ENCODE measurements at regions not wholly inside any gene's neighbourhood (a gene's known extent, or its start where the extent isn't known, plus 50 kb on each side); places are given as distances from the start of the nearest gene placed in this dataset.

- H3K27ac ChIP-seq, result no peak overlapping the region
- H3K9me3 ChIP-seq (replicated peaks), result no peaks in the 10 kb centered on the region
- H3K27me3 ChIP-seq (replicated peaks), result no peaks in the 10 kb centered on the region
- no peaks in the 10 kb centered on the region for H3K36me3 ChIP-seq
- no peak for DNase-seq (ENCODE audit: low read depth in 1 of 2, low spot score in 2 of 2)
- H3K4me1 ChIP-seq (replicated peaks), result no peaks in the 10 kb centered on the region
- H3K4me3 ChIP-seq, result no peak overlapping the region
Observed at GRCh38 chr3:88209356-88209755, 59.6 kb downstream of the C3orf38 start.

- no peak overlapping the region for H3K4me3 ChIP-seq
- H3K27ac ChIP-seq, result no peak overlapping the region
- no peaks in the 10 kb centered on the region for H3K27me3 ChIP-seq (replicated peaks)
- H3K9me3 ChIP-seq (replicated peaks), result no peaks in the 10 kb centered on the region
- no peaks in the 10 kb centered on the region for H3K36me3 ChIP-seq
- no peak for DNase-seq (ENCODE audit: low read depth in 1 of 2, low spot score in 2 of 2)
- no peaks in the 10 kb centered on the region for H3K4me1 ChIP-seq (replicated peaks)
Observed at GRCh38 chr3:88211096-88211890, 61.5 kb downstream of the C3orf38 start.

GRCh38 chr3:88219138-88219792, 69.5 kb downstream of the C3orf38 start:
- Histone ChIP-seq H3K4me3 (no peak overlapping the region), H3K27ac (no peak overlapping the region), H3K9me3 (replicated peaks) (no peaks in the 10 kb centered on the region), H3K36me3 (no peaks in the 10 kb centered on the region), H3K27me3 (replicated peaks) (no peaks in the 10 kb centered on the region), H3K4me1 (replicated peaks) (no peaks in the 10 kb centered on the region)
- DNase-seq (ENCODE audit: low read depth in 1 of 2, low spot score in 2 of 2), result peak in 1 of 2 experiments; percentile 1

GRCh38 chr3:88220126-88220525, 70.4 kb downstream of the C3orf38 start:
- no peak for DNase-seq (ENCODE audit: low read depth in 1 of 2, low spot score in 2 of 2)
- H3K27ac ChIP-seq, result no peak overlapping the region
- no peaks in the 10 kb centered on the region for H3K27me3 ChIP-seq (replicated peaks)
- H3K4me1 ChIP-seq (replicated peaks), result no peaks in the 10 kb centered on the region
- no peak overlapping the region for H3K4me3 ChIP-seq
- H3K36me3 ChIP-seq, result no peaks in the 10 kb centered on the region
- no peaks in the 10 kb centered on the region for H3K9me3 ChIP-seq (replicated peaks)

- no peaks in the 10 kb centered on the region for H3K4me1 ChIP-seq (replicated peaks)
- H3K27me3 ChIP-seq (replicated peaks), result no peaks in the 10 kb centered on the region
- H3K36me3 ChIP-seq, result no peaks in the 10 kb centered on the region
- no peak overlapping the region for H3K27ac ChIP-seq
- H3K9me3 ChIP-seq (replicated peaks), result no peaks in the 10 kb centered on the region
- no peak overlapping the region for H3K4me3 ChIP-seq
- no peak for DNase-seq (ENCODE audit: low read depth in 1 of 2, low spot score in 2 of 2)
Observed at GRCh38 chr3:88221726-88222125, 72.0 kb downstream of the C3orf38 start.

- Histone ChIP-seq H3K4me3 (no peak overlapping the region), H3K27me3 (replicated peaks) (no peaks in the 10 kb centered on the region), H3K27ac (no peak overlapping the region)
Observed at GRCh38 chr3:88222343-88222742, 72.6 kb downstream of the C3orf38 start.

GRCh38 chr3:88225326-88226008, 75.7 kb downstream of the C3orf38 start:
- DNase-seq (ENCODE audit: low read depth in 1 of 2, low spot score in 2 of 2), result no peak
- Histone ChIP-seq H3K36me3 (no peaks in the 10 kb centered on the region), H3K4me1 (replicated peaks) (no peaks in the 10 kb centered on the region), H3K9me3 (replicated peaks) (no peaks in the 10 kb centered on the region), H3K27ac (no peak overlapping the region), H3K27me3 (replicated peaks) (no peaks in the 10 kb centered on the region), H3K4me3 (no peak overlapping the region)

More at GRCh38 chr3:88222343-88222742, 72.6 kb downstream of the C3orf38 start:
- Histone ChIP-seq H3K9me3 (replicated peaks) (no peaks in the 10 kb centered on the region), H3K4me1 (replicated peaks) (no peaks in the 10 kb centered on the region), H3K36me3 (no peaks in the 10 kb centered on the region)
- no peak for DNase-seq (ENCODE audit: low read depth in 1 of 2, low spot score in 2 of 2)

GRCh38 chr3:88226910-88227309, 77.2 kb downstream of the C3orf38 start:
- Histone ChIP-seq H3K9me3 (replicated peaks) (no peaks in the 10 kb centered on the region), H3K36me3 (no peaks in the 10 kb centered on the region), H3K4me1 (replicated peaks) (no peaks in the 10 kb centered on the region), H3K27me3 (replicated peaks) (no peaks in the 10 kb centered on the region), H3K4me3 (no peak overlapping the region), H3K27ac (no peak overlapping the region)
- no peak for DNase-seq (ENCODE audit: low read depth in 1 of 2, low spot score in 2 of 2)

GRCh38 chr3:88230638-88231037, 80.9 kb downstream of the C3orf38 start:
- Histone ChIP-seq H3K36me3 (no peaks in the 10 kb centered on the region), H3K4me3 (no peak overlapping the region), H3K9me3 (replicated peaks) (no peaks in the 10 kb centered on the region), H3K4me1 (replicated peaks) (no peaks in the 10 kb centered on the region), H3K27ac (no peak overlapping the region), H3K27me3 (replicated peaks) (no peaks in the 10 kb centered on the region)
- no peak for DNase-seq (ENCODE audit: low read depth in 1 of 2, low spot score in 2 of 2)

- Histone ChIP-seq H3K27ac (no peak overlapping the region), H3K9me3 (replicated peaks) (no peaks in the 10 kb centered on the region), H3K27me3 (replicated peaks) (no peaks in the 10 kb centered on the region), H3K36me3 (no peaks in the 10 kb centered on the region), H3K4me1 (replicated peaks) (no peaks in the 10 kb centered on the region), H3K4me3 (no peak overlapping the region)
- no peak for DNase-seq (ENCODE audit: low read depth in 1 of 2, low spot score in 2 of 2)
Observed at GRCh38 chr3:88231207-88231606, 81.4 kb downstream of the C3orf38 start.

GRCh38 chr3:88231632-88232031, 81.9 kb downstream of the C3orf38 start:
- no peak overlapping the region for H3K27ac ChIP-seq
- H3K9me3 ChIP-seq (replicated peaks), result no peaks in the 10 kb centered on the region
- no peak overlapping the region for H3K4me3 ChIP-seq
- no peaks in the 10 kb centered on the region for H3K36me3 ChIP-seq
- DNase-seq (ENCODE audit: low read depth in 1 of 2, low spot score in 2 of 2), result no peak
- no peaks in the 10 kb centered on the region for H3K27me3 ChIP-seq (replicated peaks)
- no peaks in the 10 kb centered on the region for H3K4me1 ChIP-seq (replicated peaks)

- H3K9me3 ChIP-seq (replicated peaks), result no peaks in the 10 kb centered on the region
- H3K36me3 ChIP-seq, result no peaks in the 10 kb centered on the region
- H3K27me3 ChIP-seq (replicated peaks), result no peaks in the 10 kb centered on the region
- no peaks in the 10 kb centered on the region for H3K4me1 ChIP-seq (replicated peaks)
- no peak overlapping the region for H3K4me3 ChIP-seq
- no peak overlapping the region for H3K27ac ChIP-seq
- DNase-seq (ENCODE audit: low read depth in 1 of 2, low spot score in 2 of 2), result no peak
Observed at GRCh38 chr3:88235102-88235501, 85.3 kb downstream of the C3orf38 start.

GRCh38 chr3:88239870-88240269, 90.1 kb downstream of the C3orf38 start:
- no peaks in the 10 kb centered on the region for H3K9me3 ChIP-seq (replicated peaks)
- no peaks in the 10 kb centered on the region for H3K36me3 ChIP-seq
- H3K27me3 ChIP-seq (replicated peaks), result no peaks in the 10 kb centered on the region
- no peak overlapping the region for H3K4me3 ChIP-seq
- H3K4me1 ChIP-seq (replicated peaks), result no peaks in the 10 kb centered on the region
- H3K27ac ChIP-seq, result no peak overlapping the region
- no peak for DNase-seq (ENCODE audit: low read depth in 1 of 2, low spot score in 2 of 2)

GRCh38 chr3:88248658-88249057, 98.9 kb downstream of the C3orf38 start:
- DNase-seq (ENCODE audit: low read depth in 1 of 2, low spot score in 2 of 2), result no peak
- Histone ChIP-seq H3K27me3 (replicated peaks) (no peaks in the 10 kb centered on the region), H3K4me1 (replicated peaks) (no peaks in the 10 kb centered on the region), H3K36me3 (no peaks in the 10 kb centered on the region), H3K27ac (no peak overlapping the region), H3K4me3 (no peak overlapping the region), H3K9me3 (replicated peaks) (no peaks in the 10 kb centered on the region)

Measured in SJSA1 (cell line).